HG02759 (cell line): ENCODE measurements at regions not wholly inside any gene's neighbourhood (a gene's known extent, or its start where the extent isn't known, plus 50 kb on each side); places are given as distances from the start of the nearest gene placed in this dataset.
"Not testable (repeated sequence)": the region's sequence is repeated elsewhere in the genome, so short reads cannot be mapped to it uniquely, and the experiment has no call there.

ENCODE experiments used
- ATAC-seq: cut with Tn5 transposase; IDR thresholded peaks from one replicate; pipeline ENCODE4 v1.9.1; 2021; ENCODE audit warnings: mild to moderate bottlenecking, moderate library complexity; ENCODE audit not compliant: unreplicated experiment

GRCh38 chr7:65317372-65317771, 56.3 kb upstream of the ZNF92 start:
- ATAC-seq = no peak

GRCh38 chr7:65310761-65311160, 62.9 kb upstream of the ZNF92 start:
- ATAC-seq = no peak

GRCh38 chr7:65308300-65308678, 65.4 kb upstream of the ZNF92 start:
- ATAC-seq = no peak

GRCh38 chr7:65307651-65308299, 65.9 kb upstream of the ZNF92 start:
- peak; percentile 84 for ATAC-seq

- no peak for ATAC-seq
These were observed 69.5 kb upstream of the ZNF92 start for GRCh38 chr7:65304175-65304574.

- no peak for ATAC-seq
These were observed 70.8 kb upstream of the ZNF92 start for GRCh38 chr7:65302883-65303282.

- no peak for ATAC-seq
These were observed 72.6 kb upstream of the ZNF92 start for GRCh38 chr7:65301007-65301406.

- no peak for ATAC-seq
These were observed 78.2 kb upstream of the ZNF92 start for GRCh38 chr7:65295409-65295808.

- not testable (repeated sequence) for ATAC-seq
These were observed 83.3 kb upstream of the ZNF92 start for GRCh38 chr7:65290340-65290739.

- no peak for ATAC-seq
These were observed 86.6 kb upstream of the ZNF92 start for GRCh38 chr7:65287023-65287422.

GRCh38 chr7:65285906-65286864, 87.5 kb upstream of the ZNF92 start:
- ATAC-seq = no peak

- ATAC-seq = not testable (repeated sequence)
These were observed 88.4 kb upstream of the ZNF92 start for GRCh38 chr7:65285241-65285640.

GRCh38 chr7:65279795-65280194, 93.9 kb upstream of the ZNF92 start:
- no peak for ATAC-seq

GRCh38 chr7:65276822-65277221, 96.8 kb upstream of the ZNF92 start:
- ATAC-seq = no peak

GRCh38 chr7:65271502-65271901, 102.2 kb upstream of the ZNF92 start:
- not testable (repeated sequence) for ATAC-seq

GRCh38 chr7:65269150-65269856, 104.4 kb upstream of the ZNF92 start:
- ATAC-seq = peak; percentile 97

GRCh38 chr7:65268782-65269149, 104.9 kb upstream of the ZNF92 start:
- ATAC-seq = no peak

- ATAC-seq = no peak
These were observed 107.6 kb upstream of the ZNF92 start for GRCh38 chr7:65265933-65266519.

- ATAC-seq = no peak
These were observed 109.4 kb upstream of the ZNF92 start for GRCh38 chr7:65264258-65264657.

- ATAC-seq = not testable (repeated sequence)
These were observed 113.0 kb upstream of the ZNF92 start for GRCh38 chr7:65260673-65261072.

- not testable (repeated sequence) for ATAC-seq
These were observed 113.7 kb upstream of the ZNF92 start for GRCh38 chr7:65259864-65260525.
